K562 (cell line): ENCODE measurements at regions not wholly inside any gene's neighbourhood (a gene's known extent, or its start where the extent isn't known, plus 50 kb on each side); places are given as distances from the start of the nearest gene placed in this dataset.

Source experiments
- ATAC-seq: fragments of 200-7000 bp; cut with Tn5 transposase; 3 replicates; pipeline ENCODE4 v1.9.1; 2020; ENCODE audit warnings: moderate library complexity
- BruUV-seq: library from RNA; stranded (reverse); fragments of 400-500 nt; replicated peaks from 2 replicates; lab custom pipeline; 2021; lab: Mats Ljungman, UMichigan
- CTCF ChIA-PET: fragments of 300-600 bp; formaldehyde crosslinking; extraction: SDS; loops from one replicate; lab custom pipeline; 2021; ENCODE audit warnings: low intra/inter-chr PET ratio; lab: Yijun Ruan, JAX
- POLR2A ChIA-PET: fragments of 300-600, 350-650 bp; sonication (Branson Sonifier 250); formaldehyde crosslinking; extraction: SDS; loops from one replicate; lab custom pipeline; 2021; ENCODE audit warnings: antibody characterized with exemption, inconsistent platforms; lab: Yijun Ruan, JAX
- DNase-seq, 4 experiments: peaks; one replicate each; pipeline versions ENCODE4 v3.0.0 to v3.0.0-alpha.2; 2011 to 2018; ENCODE audit warnings: low spot score in 3 of 4, mixed read lengths in 3 of 4; ENCODE audit errors: extremely low read depth in 1 of 4
- FAIRE-seq: peaks from 2 replicates; lab custom pipeline; 2011; peaks lifted over from hg19 to GRCh38; lab: Jason Lieb, UNC
- H2AFZ ChIP-seq: 2 replicates; pipeline ENCODE4 v1.6.0; 2011; ENCODE audit warnings: low read depth, low read length, control low read depth, inconsistent platforms
- H3K27ac ChIP-seq: fragments of 200-600 bp; 3 replicates; pipeline ENCODE4 v1.8.0; 2011; ENCODE audit warnings: low read depth, mild to moderate bottlenecking, control low read depth, inconsistent platforms, low read length, moderate library complexity, mixed read lengths; ENCODE audit errors: extremely low read depth
- H3K27me3 ChIP-seq, 2 experiments: fragments of 300-600 bp in 1 of 2; 2 replicates in 1 of 2; 3 replicates in 1 of 2; pipeline versions ENCODE4 v1.6.0 to v1.8.0; 2011; ENCODE audit warnings: inconsistent platforms in 2 of 2, low read length in 2 of 2, mild to moderate bottlenecking in 1 of 2, mixed read lengths in 1 of 2, moderate library complexity in 1 of 2; ENCODE audit not compliant: control insufficient read depth in 2 of 2, insufficient read depth in 2 of 2
- H3K36me3 ChIP-seq: fragments of 300-600 bp; 3 replicates; pipeline ENCODE4 v1.8.0; 2011; ENCODE audit warnings: mild to moderate bottlenecking, low read length, inconsistent platforms; ENCODE audit not compliant: control insufficient read depth, insufficient read depth
- H3K4me1 ChIP-seq, 2 experiments: fragments of 200-600 bp in 1 of 2; replicated peaks in 1 of 2; 2 replicates in 1 of 2; 3 replicates in 1 of 2; pipeline versions ENCODE4 v1.5.1 to v1.8.0; 2011; ENCODE audit warnings: inconsistent platforms in 2 of 2, low read length in 2 of 2, mild to moderate bottlenecking in 1 of 2, mixed read lengths in 1 of 2, moderate library complexity in 1 of 2; ENCODE audit not compliant: control insufficient read depth in 2 of 2, insufficient read depth in 2 of 2
- H3K4me2 ChIP-seq: 2 replicates; pipeline ENCODE4 v1.6.1; 2011; ENCODE audit warnings: low read length, control low read depth, inconsistent platforms, mixed read lengths; ENCODE audit not compliant: insufficient read depth
- H3K4me3 ChIP-seq: fragments of 200-600 bp; sonication (generic), shearing (Covaris generic); 2 replicates; pipeline ENCODE4 v1.5.1; 2016; ENCODE audit warnings: control low read depth, inconsistent platforms
- H3K79me2 ChIP-seq: fragments of 200-600 bp; 3 replicates; pipeline ENCODE4 v1.8.0; 2011; ENCODE audit warnings: low read length, inconsistent platforms; ENCODE audit not compliant: control insufficient read depth, insufficient read depth
- H3K9ac ChIP-seq, 2 experiments: 2 replicates each; pipeline versions ENCODE4 v1.6.0 to v1.6.1; 2011; ENCODE audit warnings: low read depth in 2 of 2, low read length in 2 of 2, control low read depth in 1 of 2, inconsistent platforms in 1 of 2, mild to moderate bottlenecking in 1 of 2, mixed read lengths in 1 of 2; ENCODE audit not compliant: insufficient read depth in 1 of 2
- H3K9me1 ChIP-seq: one replicate; pipeline ENCODE4 v1.6.0; 2011; ENCODE audit warnings: inconsistent platforms, mild to moderate bottlenecking, low read length, moderate library complexity; ENCODE audit not compliant: control insufficient read depth, insufficient read depth
- H3K9me3 ChIP-seq: replicated peaks from 2 replicates; pipeline ENCODE4 v1.5.1; 2011; ENCODE audit warnings: low read depth, low read length, inconsistent platforms; ENCODE audit not compliant: control insufficient read depth, insufficient read depth
- H4K20me1 ChIP-seq: replicated peaks from 2 replicates; pipeline ENCODE4 v1.6.1; 2011; ENCODE audit warnings: low read length, inconsistent platforms, mixed read lengths; ENCODE audit not compliant: control insufficient read depth, insufficient read depth
- CEBPB ChIP-seq: fragments of 450-650 bp; IDR thresholded peaks from 2 replicates; pipeline ENCODE4 v1.6.1; 2016; ENCODE audit warnings: missing genetic modification characterization, missing compliant biosample characterization
- CEBPG ChIP-seq, 3 experiments: fragments of 200-800 bp in 1 of 3; sonication (Bioruptor generic) in 1 of 3; sonication (generic) in 1 of 3; formaldehyde crosslinking in 1 of 3; IDR thresholded peaks in 2 of 3; conservative IDR thresholded peaks in 1 of 3; 2 replicates each; pipeline versions ENCODE4 v1.6.1 to v1.8.0; 2016 to 2022; ENCODE audit warnings: missing compliant biosample characterization in 2 of 3, missing genetic modification characterization in 2 of 3, mild to moderate bottlenecking in 1 of 3, missing genetic modification reagents in 1 of 3
- NFIC ChIP-seq: fragments of 450-650 bp; IDR thresholded peaks from 2 replicates; pipeline ENCODE4 v1.6.1; 2017; ENCODE audit warnings: mild to moderate bottlenecking, inconsistent platforms
- WGBS: fragments of 100-300 bp; shearing (Covaris generic); methylation state at CpG from one replicate; pipeline ENCODE4 v1.1.6; 2016; ENCODE audit warnings: low coverage, mixed read lengths; ENCODE audit not compliant: insufficient coverage; ENCODE audit errors: missing lambda C conversion rate; 5-methylcytosine and 5-hydroxymethylcytosine counted together
- in situ Hi-C: fragments of 300-500 bp; cut with MboI; formaldehyde crosslinking; loops from 4 replicates; pipeline ENCODE4 v1.15.0; 2018; ENCODE audit warnings: inconsistent platforms, mixed read lengths
- intact Hi-C: fragments of 100-400 bp; cut with micrococcal nuclease; formaldehyde crosslinking; loops from 2 replicates; pipeline ENCODE4 v1.14.2; 2022
- TF ChIP-seq, protein P1 (sequence below): sonication (generic); formaldehyde crosslinking; IDR thresholded peaks from 2 replicates; pipeline ENCODE4 v1.8.0; 2022; ENCODE audit warnings: missing genetic modification reagents, mild to moderate bottlenecking, borderline replicate concordance

GRCh38 chr3:107987036-107987939 lies 103.5 kb downstream of the CD47 start:
- H3K9ac ChIP-seq, result no peak overlapping the region
- no peak overlapping the region for H3K27ac ChIP-seq
- no peak for DNase-seq
- no peak overlapping the region for H3K4me3 ChIP-seq
- CTCF ChIA-PET, result no interaction called here
- no peaks in the 10 kb centered on the region for H4K20me1 ChIP-seq
- no peaks in the 10 kb centered on the region for H3K4me1 ChIP-seq
- no peaks in the 10 kb centered on the region for H3K36me3 ChIP-seq
- no peaks in the 10 kb centered on the region for H3K9me1 ChIP-seq
- peak; percentile 41; the same call in 1 of the 2 replicates for TF ChIP-seq CEBPB (tag)
- 0 out of 2 replicates have a peak, but pooled peaks have one; percentile 7 for TF ChIP-seq NFIC
- TF ChIP-seq, protein P1, sequence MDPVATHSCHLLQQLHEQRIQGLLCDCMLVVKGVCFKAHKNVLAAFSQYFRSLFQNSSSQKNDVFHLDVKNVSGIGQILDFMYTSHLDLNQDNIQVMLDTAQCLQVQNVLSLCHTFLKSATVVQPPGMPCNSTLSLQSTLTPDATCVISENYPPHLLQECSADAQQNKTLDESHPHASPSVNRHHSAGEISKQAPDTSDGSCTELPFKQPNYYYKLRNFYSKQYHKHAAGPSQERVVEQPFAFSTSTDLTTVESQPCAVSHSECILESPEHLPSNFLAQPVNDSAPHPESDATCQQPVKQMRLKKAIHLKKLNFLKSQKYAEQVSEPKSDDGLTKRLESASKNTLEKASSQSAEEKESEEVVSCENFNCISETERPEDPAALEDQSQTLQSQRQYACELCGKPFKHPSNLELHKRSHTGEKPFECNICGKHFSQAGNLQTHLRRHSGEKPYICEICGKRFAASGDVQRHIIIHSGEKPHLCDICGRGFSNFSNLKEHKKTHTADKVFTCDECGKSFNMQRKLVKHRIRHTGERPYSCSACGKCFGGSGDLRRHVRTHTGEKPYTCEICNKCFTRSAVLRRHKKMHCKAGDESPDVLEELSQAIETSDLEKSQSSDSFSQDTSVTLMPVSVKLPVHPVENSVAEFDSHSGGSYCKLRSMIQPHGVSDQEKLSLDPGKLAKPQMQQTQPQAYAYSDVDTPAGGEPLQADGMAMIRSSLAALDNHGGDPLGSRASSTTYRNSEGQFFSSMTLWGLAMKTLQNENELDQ (CRISPR knock-in tag), result no peak
- no peak for TF ChIP-seq CEBPG (CRISPR knock-in tag; IDR thresholded peaks at IDR 0.05)
- TF ChIP-seq CEBPG (tag; conservative IDR thresholded peaks at IDR 0.05 in 1 of 2, IDR thresholded peaks at IDR 0.05 in 1 of 2), result peak; percentile 75 to 88
- TF ChIP-seq, all 486 proteins: peak for 3
- Histone ChIP-seq H3K9me3 (no peaks in the 10 kb centered on the region), H3K4me2 (no peak overlapping the region), H3K79me2 (no peaks in the 10 kb centered on the region), H2AFZ (no peak overlapping the region), H3K27me3 (peaks cover 4 to 11% of the 10 kb centered on the region in 2 experiments; a peak in 2 of 5 replicates)
- 0% methylated on average over 8 of the region's 8 CpGs for WGBS
- BruUV-seq, result no TSS peak
- ATAC-seq (no peak), FAIRE-seq (no peak)
- in situ Hi-C loops (no loop called here), intact Hi-C loops (no loop called here)
- POLR2A ChIA-PET, result interaction anchor here (0.5 kb wide), 1 partner anchor 14 kb away, joined by 3 read pairs; no protein-coding TSS in a partner anchor
